GM19468 (cell line): ENCODE measurements at regions not wholly inside any gene's neighbourhood (a gene's known extent, or its start where the extent isn't known, plus 50 kb on each side); places are given as distances from the start of the nearest gene placed in this dataset.
"Not testable (repeated sequence)": the region's sequence is repeated elsewhere in the genome, so short reads cannot be mapped to it uniquely, and the experiment has no call there.

Source experiments
- ATAC-seq: cut with Tn5 transposase; IDR thresholded peaks from one replicate; pipeline ENCODE4 v1.9.1; 2021; ENCODE audit warnings: mild to moderate bottlenecking, moderate library complexity, moderate number of reproducible peaks; ENCODE audit not compliant: unreplicated experiment; ENCODE audit errors: extremely low read depth

DNA sequence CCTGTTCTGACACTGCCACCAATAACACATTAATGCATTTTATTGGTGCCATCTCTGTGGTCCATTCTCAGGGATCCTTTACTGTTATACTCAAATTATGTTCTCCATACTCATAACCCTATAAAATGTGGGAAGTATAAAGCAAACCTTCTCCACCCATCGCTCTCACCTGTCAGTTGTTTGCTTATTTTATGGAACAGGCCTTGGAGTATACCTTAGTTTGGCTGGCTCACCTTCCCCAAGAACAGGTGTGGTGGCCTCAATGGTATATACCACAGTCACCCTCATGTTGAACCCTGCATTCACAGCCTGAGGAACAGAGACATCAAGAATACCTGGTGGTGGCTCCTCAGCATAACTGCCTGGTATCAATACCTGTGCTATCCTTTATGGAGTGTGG is 308.4 kb upstream of the STXBP6 start:
- no peak for ATAC-seq

DNA sequence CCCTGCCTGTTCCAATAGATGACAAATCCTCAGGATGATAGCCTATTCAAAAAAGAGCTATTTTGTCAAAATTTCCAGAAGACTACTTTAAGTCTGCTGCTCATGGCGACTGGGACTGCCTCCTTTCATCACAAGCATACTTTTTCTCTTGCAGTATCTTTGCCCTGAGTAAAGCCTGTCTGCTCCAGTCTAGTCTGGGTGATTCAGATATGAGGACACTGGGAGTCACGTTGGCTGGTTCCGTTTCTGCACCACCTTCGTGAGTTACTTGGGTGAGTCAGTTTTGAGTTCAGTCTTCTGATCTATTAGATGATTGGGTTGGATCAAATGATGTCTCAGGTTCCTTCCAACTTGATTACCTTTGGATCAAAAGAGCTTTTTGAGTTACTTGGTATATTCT is 301.3 kb upstream of the STXBP6 start:
- ATAC-seq = no peak

DNA sequence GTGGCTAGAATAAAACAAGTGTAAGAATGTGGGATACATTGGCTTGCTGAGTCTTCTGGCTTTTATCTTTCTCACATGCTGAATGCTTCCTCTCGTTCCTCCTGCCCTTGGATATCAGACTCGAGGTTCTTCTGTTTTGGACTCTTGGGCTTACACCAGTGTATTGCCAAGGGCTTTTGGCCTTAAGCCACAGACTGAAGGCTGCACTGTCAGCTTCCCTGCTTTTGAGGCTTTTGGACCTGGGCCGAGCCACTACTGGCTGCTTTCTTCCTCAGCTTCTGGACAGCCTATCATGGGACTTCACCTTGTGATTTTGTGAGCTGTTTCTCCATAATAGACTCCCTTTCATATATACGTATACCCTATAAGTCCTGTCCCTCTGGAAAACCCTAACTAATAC is 300.9 kb upstream of the STXBP6 start:
- no peak for ATAC-seq

DNA sequence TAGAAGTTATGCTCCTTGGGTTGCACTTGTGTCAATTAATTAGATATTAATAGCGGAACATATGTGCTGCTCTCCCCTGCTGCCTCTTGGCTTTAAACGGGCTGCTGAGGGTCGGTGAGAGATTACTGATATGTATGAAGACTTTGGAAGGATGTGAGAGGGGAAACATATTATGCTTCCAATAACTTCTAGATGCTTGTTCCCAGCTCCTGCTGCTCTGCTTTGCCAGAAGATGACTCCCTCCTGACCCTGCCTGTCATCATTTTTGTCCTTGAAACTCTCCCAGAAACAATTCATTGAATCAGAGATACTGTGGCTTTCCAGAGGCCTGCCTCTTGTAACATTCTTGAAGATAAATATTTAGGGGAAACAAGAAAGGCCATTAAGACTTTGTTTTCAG is 300.1 kb upstream of the STXBP6 start:
- no peak for ATAC-seq

- ATAC-seq = no peak
Observed at GRCh38 chr14:25349269-25349668, 299.3 kb upstream of the STXBP6 start.

DNA sequence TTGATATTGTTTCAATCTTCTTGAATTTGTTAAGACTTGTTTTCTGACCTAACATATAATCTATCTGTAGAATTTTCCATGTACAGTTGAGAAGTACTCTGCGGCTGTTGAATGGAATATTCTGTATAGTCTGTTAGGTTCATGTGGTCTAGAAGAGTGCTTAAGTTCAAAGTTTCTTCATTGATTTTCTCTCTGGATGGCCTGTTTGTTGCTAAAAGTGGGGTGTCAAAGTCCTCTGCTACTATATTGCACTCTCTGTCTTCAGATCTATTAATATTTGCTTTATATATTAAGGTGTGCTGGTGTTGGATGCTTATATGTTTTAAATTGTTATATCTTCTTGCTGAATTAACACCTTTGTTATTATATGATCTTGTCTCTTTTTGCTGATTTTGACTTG is 290.9 kb upstream of the STXBP6 start:
- no peak for ATAC-seq

DNA sequence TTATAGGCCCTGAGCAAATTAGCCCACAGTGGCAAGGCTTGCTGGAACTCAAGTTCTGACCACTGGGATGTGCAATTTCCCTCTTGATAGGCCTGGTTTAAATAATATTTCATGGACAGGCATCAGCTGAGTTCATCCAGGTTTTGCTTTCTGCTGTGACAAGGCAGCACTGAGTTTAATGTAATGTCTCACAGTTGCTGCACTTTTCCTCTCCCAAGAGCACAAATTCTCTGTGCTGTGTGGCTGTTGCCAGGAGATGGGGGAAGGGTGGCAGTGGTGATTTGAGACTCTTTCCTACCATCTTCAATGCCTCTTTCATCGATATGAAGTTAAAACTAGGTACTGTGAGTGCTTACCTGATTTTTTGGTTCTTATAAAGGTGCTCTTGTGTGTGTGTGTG is 272.8 kb upstream of the STXBP6 start:
- ATAC-seq = no peak

DNA sequence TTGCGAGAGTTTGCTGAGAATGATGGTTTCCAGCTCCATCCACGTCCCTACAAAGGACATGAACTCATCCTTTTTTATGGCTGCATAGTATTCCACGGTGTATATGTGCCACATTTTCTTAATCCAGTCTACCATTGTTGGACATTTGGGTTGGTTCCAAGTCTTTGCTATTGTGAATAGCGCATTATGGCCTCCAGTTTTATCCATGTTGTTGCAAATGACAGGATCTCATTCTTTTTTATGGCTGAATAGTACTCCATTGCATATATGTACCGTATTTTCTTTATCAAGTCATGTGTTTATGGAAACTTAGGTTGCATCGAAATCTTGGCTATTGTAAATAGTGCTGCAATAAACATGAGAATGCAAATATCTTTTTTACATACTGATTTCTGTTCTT is 266.1 kb upstream of the STXBP6 start:
- ATAC-seq = not testable (repeated sequence)

DNA sequence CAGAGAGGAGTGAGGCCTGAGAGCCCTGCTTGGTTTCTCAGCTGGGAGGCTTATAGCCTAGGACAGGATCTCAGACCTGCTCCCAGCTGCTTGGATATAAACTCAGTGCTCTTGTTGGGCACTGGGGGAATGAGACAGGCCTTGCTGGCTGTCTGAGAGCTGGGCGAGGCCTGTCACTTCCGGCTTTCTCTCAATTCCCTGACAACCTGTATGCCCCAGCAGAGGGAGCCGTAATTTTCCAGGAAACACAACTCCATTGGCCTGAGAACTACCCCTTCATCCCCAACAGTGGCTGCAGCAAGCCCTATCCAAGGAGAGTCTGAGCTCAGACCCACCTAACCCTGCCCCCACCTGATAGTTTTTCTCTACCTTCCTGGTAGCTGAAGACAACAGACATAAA is 258.3 kb upstream of the STXBP6 start:
- no peak for ATAC-seq

DNA sequence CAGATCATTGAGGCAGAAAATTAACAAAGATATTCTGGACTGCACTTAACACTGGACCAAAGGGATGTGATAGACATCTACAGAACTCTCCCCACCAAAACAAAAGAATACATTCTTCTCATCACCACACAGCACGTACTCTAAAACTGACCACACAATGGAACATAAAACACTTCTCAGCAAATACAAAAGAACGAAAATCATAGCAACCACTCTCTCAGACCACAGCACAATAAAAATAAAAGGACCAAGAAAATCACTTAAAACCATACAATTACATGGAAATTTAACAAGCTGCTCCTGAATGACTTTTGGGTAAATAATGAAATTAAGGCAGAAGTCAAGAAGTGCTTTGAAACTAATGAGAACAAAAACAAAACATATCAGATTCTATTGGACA is 254.0 kb upstream of the STXBP6 start:
- no peak for ATAC-seq

GRCh38 chr14:25298238-25298637 is 248.3 kb upstream of the STXBP6 start:
- no peak for ATAC-seq

DNA sequence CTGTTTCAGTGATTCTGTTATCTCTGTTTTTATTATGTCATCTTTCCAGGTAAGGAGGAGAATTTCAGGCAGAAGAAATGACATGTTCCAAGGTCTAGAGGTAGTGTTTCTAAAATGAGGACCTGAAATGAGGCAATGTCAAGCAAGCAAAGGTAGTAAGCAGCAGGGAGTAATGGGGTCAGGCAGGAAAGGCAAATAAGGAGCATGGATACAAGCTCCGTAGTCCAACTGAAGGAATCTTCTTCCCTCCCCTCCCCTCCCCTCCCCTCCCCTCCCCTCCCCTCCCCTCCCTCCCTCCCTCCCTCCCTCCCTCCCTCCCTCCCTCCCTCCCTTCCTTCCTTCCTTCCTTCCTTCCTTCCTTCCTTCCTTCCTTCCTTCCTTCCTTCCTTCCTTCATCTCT is 240.2 kb upstream of the STXBP6 start:
- not testable (repeated sequence) for ATAC-seq

- ATAC-seq = no peak
Observed at GRCh38 chr14:25274529-25274928, 224.6 kb upstream of the STXBP6 start.

DNA sequence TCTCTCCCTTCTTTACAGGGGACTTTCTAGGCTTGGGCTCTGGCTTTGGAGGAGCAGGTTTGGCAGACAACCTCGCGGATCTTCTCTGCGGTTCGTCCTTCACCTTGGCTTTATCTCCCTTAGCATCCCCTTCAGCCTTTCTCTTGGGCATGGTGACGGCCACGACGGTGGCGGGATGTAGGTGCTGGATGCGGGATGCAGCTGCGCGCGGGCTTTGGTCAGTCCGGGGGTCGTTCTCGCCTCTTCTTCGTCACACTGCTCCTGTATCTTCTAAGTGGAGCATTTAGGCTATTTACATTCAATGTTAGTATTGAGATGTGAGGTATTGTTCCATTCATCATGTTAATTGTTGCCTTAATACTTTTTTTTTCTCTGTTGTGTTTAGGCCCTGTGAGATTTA is 217.2 kb upstream of the STXBP6 start:
- ATAC-seq = no peak

- no peak for ATAC-seq
Observed at GRCh38 chr14:25259470-25259869, 209.5 kb upstream of the STXBP6 start.

GRCh38 chr14:25252793-25253192 is 202.8 kb upstream of the STXBP6 start:
- ATAC-seq = no peak

DNA sequence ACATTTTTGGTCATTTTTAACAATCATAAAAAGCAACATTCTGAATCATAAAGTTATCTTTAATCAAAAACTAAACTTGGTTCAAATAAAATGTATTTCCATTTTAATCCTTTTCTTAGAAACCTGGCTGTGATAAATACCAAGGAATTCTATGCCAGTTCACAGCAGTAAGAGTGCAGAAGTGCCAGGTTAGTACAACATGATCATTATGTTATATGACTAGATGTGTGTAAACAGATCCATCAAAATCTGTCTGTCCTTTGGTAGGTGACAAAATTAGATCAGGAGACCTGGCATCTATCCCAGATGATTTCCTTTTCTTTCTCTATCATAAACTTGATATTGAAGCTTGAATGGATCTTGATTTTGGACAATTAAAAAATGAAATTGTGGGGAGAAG is 200.6 kb upstream of the STXBP6 start:
- ATAC-seq = no peak

- ATAC-seq = no peak
Observed at GRCh38 chr14:25247609-25248008, 197.7 kb upstream of the STXBP6 start.

GRCh38 chr14:25246751-25247150 is 196.8 kb upstream of the STXBP6 start:
- no peak for ATAC-seq

DNA sequence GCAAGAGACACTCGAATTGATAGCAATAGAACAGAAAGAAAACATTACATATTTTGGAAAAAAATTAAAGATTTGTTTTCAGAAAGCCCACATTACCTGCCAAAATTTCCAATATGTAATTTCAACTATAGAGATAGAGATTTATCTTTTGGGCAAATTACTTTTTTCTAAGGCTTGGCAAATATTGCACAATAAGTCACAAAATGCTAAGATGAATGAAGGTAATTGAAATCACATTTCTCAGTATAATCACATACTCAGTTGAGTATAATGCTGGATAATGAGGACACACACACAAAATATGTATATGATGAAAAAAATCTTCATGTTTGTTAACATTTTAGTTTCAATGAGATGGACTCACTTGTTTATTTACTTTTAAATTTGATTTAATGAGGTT is 189.2 kb upstream of the STXBP6 start:
- no peak for ATAC-seq

GRCh38 chr14:25237845-25238244 is 187.9 kb upstream of the STXBP6 start:
- no peak for ATAC-seq

DNA sequence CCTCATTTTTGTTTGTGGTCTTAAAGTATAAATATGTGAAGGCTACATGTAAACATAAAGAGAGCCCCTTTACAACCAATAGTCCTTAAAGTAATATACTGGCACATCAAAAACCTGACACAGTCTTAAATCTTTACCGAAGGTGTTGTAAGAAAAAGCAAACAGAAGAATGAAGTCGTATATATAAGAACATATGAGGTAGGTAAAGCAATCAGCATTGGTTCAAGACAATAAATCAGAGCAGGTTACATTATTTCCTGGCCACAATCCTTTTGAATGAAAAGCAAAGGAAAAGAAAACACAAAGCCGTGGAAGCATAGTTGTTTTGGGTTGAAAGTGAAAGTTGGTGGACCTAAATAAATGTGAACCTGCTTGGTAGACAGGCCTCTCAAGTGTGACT is 183.7 kb upstream of the STXBP6 start:
- ATAC-seq = no peak

GRCh38 chr14:25231004-25231403 is 181.1 kb upstream of the STXBP6 start:
- no peak for ATAC-seq
